GM06990 (cell line): ENCODE measurements at regions not wholly inside any gene's neighbourhood (a gene's known extent, or its start where the extent isn't known, plus 50 kb on each side); places are given as distances from the start of the nearest gene placed in this dataset.

Source experiments
- DNase-seq: peaks from one replicate; pipeline ENCODE4 v3.0.0-alpha.2; 2011; ENCODE audit not compliant: insufficient read length; ENCODE audit errors: extremely low read depth
- H3K27me3 ChIP-seq: replicated peaks from 2 replicates; pipeline ENCODE4 v1.6.0; 2011; ENCODE audit warnings: low read length; ENCODE audit not compliant: control insufficient read depth, insufficient read depth
- H3K36me3 ChIP-seq: 2 replicates; pipeline ENCODE4 v1.5.1; 2011; ENCODE audit warnings: low read length; ENCODE audit not compliant: control insufficient read depth, insufficient read depth
- H3K4me3 ChIP-seq: replicated peaks from 2 replicates; pipeline ENCODE4 v1.5.1; 2011; ENCODE audit warnings: low read depth, mild to moderate bottlenecking, control low read depth, low read length
- CTCF ChIP-seq: IDR thresholded peaks from 2 replicates; pipeline ENCODE4 v1.5.1; 2011; ENCODE audit warnings: low read length, control low read depth, mild to moderate bottlenecking, inconsistent platforms; ENCODE audit not compliant: insufficient read depth, poor library complexity, severe bottlenecking

- TF ChIP-seq CTCF = no peak
- DNase-seq = no peak
- Histone ChIP-seq H3K4me3 (no peak overlapping the region), H3K36me3 (no peaks in the 10 kb centered on the region), H3K27me3 (no peaks in the 10 kb centered on the region)
Observed at GRCh38 chr7:1318661-1319060, 86.0 kb downstream of the UNCX start.

- Histone ChIP-seq H3K4me3 (no peak overlapping the region), H3K27me3 (no peaks in the 10 kb centered on the region; the same call in 1 of the 2 replicates), H3K36me3 (no peaks in the 10 kb centered on the region)
- DNase-seq = no peak
- no peak for TF ChIP-seq CTCF
Observed at GRCh38 chr7:1320616-1321240, 88.1 kb downstream of the UNCX start.

- Histone ChIP-seq H3K27me3 (no peaks in the 10 kb centered on the region; the same call in 1 of the 2 replicates), H3K36me3 (no peaks in the 10 kb centered on the region), H3K4me3 (no peak overlapping the region)
- no peak for TF ChIP-seq CTCF
- no peak for DNase-seq
Observed at GRCh38 chr7:1321411-1322239, 89.0 kb downstream of the UNCX start.

GRCh38 chr7:1322240-1323110 lies 89.8 kb downstream of the UNCX start:
- TF ChIP-seq CTCF = no peak
- Histone ChIP-seq H3K4me3 (no peak overlapping the region), H3K36me3 (no peaks in the 10 kb centered on the region), H3K27me3 (no peaks in the 10 kb centered on the region; the same call in 1 of the 2 replicates)
- no peak for DNase-seq

GRCh38 chr7:1323178-1324027 lies 90.7 kb downstream of the UNCX start:
- TF ChIP-seq CTCF = no peak
- no peak for DNase-seq
- Histone ChIP-seq H3K27me3 (no peaks in the 10 kb centered on the region; the same call in 1 of the 2 replicates), H3K36me3 (no peaks in the 10 kb centered on the region), H3K4me3 (no peak overlapping the region)
